HCT116 (cell line): ENCODE measurements at regions not wholly inside any gene's neighbourhood (a gene's known extent, or its start where the extent isn't known, plus 50 kb on each side); places are given as distances from the start of the nearest gene placed in this dataset.

Experiments
- ATAC-seq: fragments of 200-7000 bp; cut with Tn5 transposase; 2 replicates; pipeline ENCODE4 v1.9.1; 2020; ENCODE audit warnings: mild to moderate bottlenecking, moderate library complexity
- BruUV-seq: library from RNA; stranded (reverse); fragments of 400-500 nt; replicated peaks from 2 replicates; lab custom pipeline; 2021; lab: Mats Ljungman, UMichigan
- CTCF ChIA-PET: fragments of 300-600 bp; sonication (Branson Sonifier 250); formaldehyde crosslinking; loops from one replicate; lab custom pipeline; 2021; ENCODE audit warnings: antibody characterized with exemption; lab: Charles Lee
- POLR2A ChIA-PET: fragments of 300-600, 350-600 bp; sonication (Branson Sonifier 250); formaldehyde crosslinking; loops from one replicate; lab custom pipeline; 2021; ENCODE audit warnings: antibody characterized with exemption; lab: Charles Lee
- RAD21 ChIA-PET, 2 experiments: fragments of 300-600 bp; sonication (Branson Sonifier 250); formaldehyde crosslinking; loops; one replicate each; lab custom pipeline; 2023; ENCODE audit warnings: low total read pairs in 2 of 2; ENCODE audit not compliant: uncharacterized antibody in 2 of 2, unreplicated experiment in 2 of 2, low non-redundant PET in 1 of 2; lab: Charles Lee
- DNase-seq: peaks from one replicate; pipeline ENCODE4 v3.0.0-alpha.2; 2010; ENCODE audit warnings: low read depth, low spot score
- H2AFZ ChIP-seq: fragments of 200-600 bp; shearing (Covaris generic), sonication (generic); 2 replicates; pipeline ENCODE4 v1.6.1; 2017; ENCODE audit warnings: low read depth, mixed run types, mixed read lengths, antibody characterized with exemption, low read length; ENCODE audit not compliant: poor library complexity, severe bottlenecking
- H3K27ac ChIP-seq: 2 replicates; pipeline ENCODE4 v1.5.1; 2012; ENCODE audit warnings: low read depth, low read length
- H3K27me3 ChIP-seq: fragments of 200-600 bp; sonication (generic); 2 replicates; pipeline ENCODE4 v1.6.1; 2016; ENCODE audit warnings: mixed run types, low read length, mixed read lengths; ENCODE audit not compliant: insufficient read depth
- H3K36me3 ChIP-seq, 2 experiments: fragments of 200-500 bp in 1 of 2; fragments of 200-600 bp in 1 of 2; sonication (Bioruptor generic) in 1 of 2; sonication (generic) in 1 of 2; 2 replicates each; pipeline versions ENCODE4 v1.5.1 to v1.6.1; 2014 to 2016; ENCODE audit warnings: low read length in 2 of 2, inconsistent platforms in 1 of 2, mixed read lengths in 1 of 2, mixed run types in 1 of 2; ENCODE audit not compliant: insufficient read depth in 2 of 2, control insufficient read depth in 1 of 2
- H3K4me1 ChIP-seq, 2 experiments: fragments of 200-600 bp in 1 of 2; sonication (generic) in 1 of 2; 2 replicates each; pipeline versions ENCODE4 v1.5.1 to v1.6.1; 2012 to 2017; ENCODE audit warnings: low read length in 2 of 2, inconsistent platforms in 1 of 2, mild to moderate bottlenecking in 1 of 2, mixed read lengths in 1 of 2, mixed run types in 1 of 2, moderate library complexity in 1 of 2; ENCODE audit not compliant: insufficient read depth in 2 of 2, control insufficient read depth in 1 of 2
- H3K4me2 ChIP-seq: fragments of 200-600 bp; sonication (generic); 2 replicates; pipeline ENCODE4 v1.6.1; 2017; ENCODE audit warnings: mixed run types, low read length, mixed read lengths
- H3K4me3 ChIP-seq, 2 experiments: fragments of 200-600 bp in 1 of 2; sonication (generic) in 1 of 2; replicated peaks in 1 of 2; 2 replicates each; pipeline ENCODE4 v1.5.1; 2011 to 2016; ENCODE audit warnings: low read length in 2 of 2, control low read depth in 1 of 2, low read depth in 1 of 2, mild to moderate bottlenecking in 1 of 2, mixed read lengths in 1 of 2, mixed run types in 1 of 2
- H3K79me2 ChIP-seq: fragments of 200-600 bp; sonication (generic); 2 replicates; pipeline ENCODE4 v1.6.1; 2017; ENCODE audit warnings: mild to moderate bottlenecking, mixed run types, low read length, moderate library complexity, mixed read lengths; ENCODE audit not compliant: insufficient read depth
- H3K9ac ChIP-seq: fragments of 200-600 bp; sonication (generic); 2 replicates; pipeline ENCODE4 v1.6.1; 2016; ENCODE audit warnings: low read length, mixed read lengths
- H3K9me2 ChIP-seq: fragments of 200-600 bp; sonication (generic), shearing (Covaris generic); 2 replicates; pipeline ENCODE4 v1.6.1; 2017; ENCODE audit warnings: mixed run types, mild to moderate bottlenecking, moderate library complexity; ENCODE audit not compliant: insufficient read depth
- H3K9me3 ChIP-seq, 2 experiments: fragments of 200-500 bp in 1 of 2; fragments of 200-600 bp in 1 of 2; sonication (Bioruptor generic) in 1 of 2; sonication (generic) in 1 of 2; 2 replicates each; pipeline ENCODE4 v1.6.1; 2014 to 2017; ENCODE audit warnings: low read length in 2 of 2, mixed read lengths in 2 of 2, inconsistent platforms in 1 of 2, low read depth in 1 of 2, mild to moderate bottlenecking in 1 of 2, mixed run types in 1 of 2, moderate library complexity in 1 of 2; ENCODE audit not compliant: control insufficient read depth in 1 of 2, insufficient read depth in 1 of 2
- H4K20me1 ChIP-seq: fragments of 200-600 bp; sonication (generic), shearing (Covaris generic); 2 replicates; pipeline ENCODE4 v1.6.1; 2017; ENCODE audit warnings: mixed run types, mild to moderate bottlenecking, moderate library complexity; ENCODE audit not compliant: insufficient read depth
- CBX3 ChIP-seq: IDR thresholded peaks from 2 replicates; pipeline ENCODE4 v1.6.1; 2012; ENCODE audit warnings: low read depth
- CEBPB ChIP-seq: IDR thresholded peaks from 2 replicates; pipeline ENCODE4 v1.6.1; 2012; ENCODE audit warnings: low read depth
- ELF1 ChIP-seq: IDR thresholded peaks from 2 replicates; pipeline ENCODE4 v1.6.1; 2012; ENCODE audit warnings: low read depth, borderline replicate concordance
- EZH2 ChIP-seq: fragments of 200-600 bp; sonication (generic); IDR thresholded peaks from 2 replicates; pipeline ENCODE4 v1.6.1; 2017; ENCODE audit warnings: antibody characterized with exemption, mixed run types
- JUND ChIP-seq: IDR thresholded peaks from 2 replicates; pipeline ENCODE4 v1.6.1; 2012
- POLR2AphosphoS5 ChIP-seq: IDR thresholded peaks from 2 replicates; pipeline ENCODE4 v1.6.1; 2011; ENCODE audit warnings: mild to moderate bottlenecking, low read depth, low read length, moderate library complexity
- RAD21 ChIP-seq: IDR thresholded peaks from 2 replicates; pipeline ENCODE4 v1.6.1; 2012; ENCODE audit warnings: low read depth, mild to moderate bottlenecking
- SP1 ChIP-seq: IDR thresholded peaks from 2 replicates; pipeline ENCODE4 v1.6.1; 2012; ENCODE audit warnings: low read depth
- SRF ChIP-seq: IDR thresholded peaks from 2 replicates; pipeline ENCODE4 v1.6.1; 2012; ENCODE audit warnings: low read depth
- TCF7L2 ChIP-seq: IDR thresholded peaks from 2 replicates; pipeline ENCODE4 v1.7.0; 2011; ENCODE audit warnings: borderline replicate concordance, inconsistent platforms; ENCODE audit not compliant: insufficient read depth, insufficient read length; ENCODE audit errors: extremely low read depth
- YY1 ChIP-seq: IDR thresholded peaks from 2 replicates; pipeline ENCODE4 v1.6.1; 2011; ENCODE audit warnings: low read length, low read depth, moderate library complexity, mild to moderate bottlenecking; ENCODE audit not compliant: insufficient replicate concordance; ENCODE audit errors: extremely low read depth
- ZNF274 ChIP-seq: fragments of 200-500 bp; sonication (Bioruptor generic); IDR thresholded peaks from 2 replicates; pipeline ENCODE4 v1.6.1; 2014; ENCODE audit warnings: mild to moderate bottlenecking, low read depth, low read length, inconsistent platforms
- intact Hi-C: fragments of 100-400 bp; cut with micrococcal nuclease; formaldehyde crosslinking; loops from 2 replicates; pipeline ENCODE4 v1.10.0; 2022
- TF ChIP-seq, protein P1 (sequence below): IDR thresholded peaks from 2 replicates; pipeline ENCODE4 v1.6.1; 2012; ENCODE audit warnings: low read depth
- TF ChIP-seq, protein P2 (sequence below), 3 experiments: fragments of 200-600 bp in 1 of 3; sonication (generic) in 1 of 3; IDR thresholded peaks in 2 of 3; conservative IDR thresholded peaks in 1 of 3; 2 replicates each; pipeline ENCODE4 v1.5.1; 2012 to 2017; ENCODE audit warnings: low read depth in 2 of 3, low read length in 2 of 3, antibody characterized with exemption in 1 of 3, borderline replicate concordance in 1 of 3, control low read depth in 1 of 3, mild to moderate bottlenecking in 1 of 3, mixed read lengths in 1 of 3, mixed run types in 1 of 3, moderate library complexity in 1 of 3; ENCODE audit not compliant: insufficient read depth in 1 of 3
- TF ChIP-seq, protein P3 (sequence below): IDR thresholded peaks from 2 replicates; pipeline ENCODE4 v1.6.1; 2012
- TF ChIP-seq, protein P4 (sequence below): IDR thresholded peaks from 2 replicates; pipeline ENCODE4 v1.6.1; 2012
- TF ChIP-seq, protein P5 (sequence below): IDR thresholded peaks from 2 replicates; pipeline ENCODE4 v1.6.1; 2011; ENCODE audit warnings: mild to moderate bottlenecking, low read length, moderate library complexity; ENCODE audit not compliant: insufficient replicate concordance; ENCODE audit errors: extremely low read depth

DNA sequence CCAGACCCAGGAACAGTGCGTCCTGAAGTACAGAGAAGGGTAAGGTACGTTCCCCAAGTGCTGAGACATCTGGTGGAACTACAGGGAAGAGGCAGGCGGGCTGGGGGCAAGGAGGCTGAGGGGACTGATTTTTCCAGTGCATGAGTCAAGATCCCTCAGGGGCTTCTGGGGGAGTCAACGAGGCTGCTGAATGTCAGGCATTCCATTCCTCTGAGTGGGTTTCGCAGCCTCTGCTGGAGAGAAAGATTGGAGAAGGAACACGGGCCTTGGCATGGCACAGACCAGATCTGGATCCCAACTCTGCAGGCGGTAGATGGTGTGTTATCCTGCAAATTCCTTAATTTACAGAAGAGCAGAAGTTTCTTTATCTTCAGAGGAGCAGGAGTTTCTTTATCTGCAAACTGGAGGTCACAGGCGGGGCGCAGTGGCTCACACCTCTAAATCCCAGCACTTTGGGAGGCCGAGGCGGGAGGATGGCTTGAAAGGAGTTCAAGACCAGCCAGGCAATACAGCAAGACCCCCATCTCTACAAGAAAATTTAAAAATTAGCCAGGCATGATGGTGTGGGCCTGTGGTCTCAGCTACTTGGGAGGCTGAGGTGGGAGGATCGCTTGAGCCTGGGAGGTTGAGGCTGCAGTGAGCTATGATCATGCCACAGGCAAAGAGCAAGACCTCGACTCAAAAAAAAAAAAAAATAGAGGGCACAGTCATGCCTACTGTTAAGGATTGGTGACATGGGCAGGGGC lies 132.6 kb upstream of the MAP1LC3B2 start:
- CTCF ChIA-PET: interaction anchor here (1.0 kb wide), 1 partner anchor 8 kb away, joined by 4 read pairs; no protein-coding TSS in a partner anchor
- TF ChIP-seq SRF: no peak
- no peak for TF ChIP-seq ELF1
- TF ChIP-seq RAD21: no peak
- no peak for TF ChIP-seq CBX3
- TF ChIP-seq, protein P1, sequence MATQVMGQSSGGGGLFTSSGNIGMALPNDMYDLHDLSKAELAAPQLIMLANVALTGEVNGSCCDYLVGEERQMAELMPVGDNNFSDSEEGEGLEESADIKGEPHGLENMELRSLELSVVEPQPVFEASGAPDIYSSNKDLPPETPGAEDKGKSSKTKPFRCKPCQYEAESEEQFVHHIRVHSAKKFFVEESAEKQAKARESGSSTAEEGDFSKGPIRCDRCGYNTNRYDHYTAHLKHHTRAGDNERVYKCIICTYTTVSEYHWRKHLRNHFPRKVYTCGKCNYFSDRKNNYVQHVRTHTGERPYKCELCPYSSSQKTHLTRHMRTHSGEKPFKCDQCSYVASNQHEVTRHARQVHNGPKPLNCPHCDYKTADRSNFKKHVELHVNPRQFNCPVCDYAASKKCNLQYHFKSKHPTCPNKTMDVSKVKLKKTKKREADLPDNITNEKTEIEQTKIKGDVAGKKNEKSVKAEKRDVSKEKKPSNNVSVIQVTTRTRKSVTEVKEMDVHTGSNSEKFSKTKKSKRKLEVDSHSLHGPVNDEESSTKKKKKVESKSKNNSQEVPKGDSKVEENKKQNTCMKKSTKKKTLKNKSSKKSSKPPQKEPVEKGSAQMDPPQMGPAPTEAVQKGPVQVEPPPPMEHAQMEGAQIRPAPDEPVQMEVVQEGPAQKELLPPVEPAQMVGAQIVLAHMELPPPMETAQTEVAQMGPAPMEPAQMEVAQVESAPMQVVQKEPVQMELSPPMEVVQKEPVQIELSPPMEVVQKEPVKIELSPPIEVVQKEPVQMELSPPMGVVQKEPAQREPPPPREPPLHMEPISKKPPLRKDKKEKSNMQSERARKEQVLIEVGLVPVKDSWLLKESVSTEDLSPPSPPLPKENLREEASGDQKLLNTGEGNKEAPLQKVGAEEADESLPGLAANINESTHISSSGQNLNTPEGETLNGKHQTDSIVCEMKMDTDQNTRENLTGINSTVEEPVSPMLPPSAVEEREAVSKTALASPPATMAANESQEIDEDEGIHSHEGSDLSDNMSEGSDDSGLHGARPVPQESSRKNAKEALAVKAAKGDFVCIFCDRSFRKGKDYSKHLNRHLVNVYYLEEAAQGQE: no peak
- TF ChIP-seq JUND: no peak
- TF ChIP-seq EZH2: no peak
- TF ChIP-seq SP1: no peak
- TF ChIP-seq, protein P2, sequence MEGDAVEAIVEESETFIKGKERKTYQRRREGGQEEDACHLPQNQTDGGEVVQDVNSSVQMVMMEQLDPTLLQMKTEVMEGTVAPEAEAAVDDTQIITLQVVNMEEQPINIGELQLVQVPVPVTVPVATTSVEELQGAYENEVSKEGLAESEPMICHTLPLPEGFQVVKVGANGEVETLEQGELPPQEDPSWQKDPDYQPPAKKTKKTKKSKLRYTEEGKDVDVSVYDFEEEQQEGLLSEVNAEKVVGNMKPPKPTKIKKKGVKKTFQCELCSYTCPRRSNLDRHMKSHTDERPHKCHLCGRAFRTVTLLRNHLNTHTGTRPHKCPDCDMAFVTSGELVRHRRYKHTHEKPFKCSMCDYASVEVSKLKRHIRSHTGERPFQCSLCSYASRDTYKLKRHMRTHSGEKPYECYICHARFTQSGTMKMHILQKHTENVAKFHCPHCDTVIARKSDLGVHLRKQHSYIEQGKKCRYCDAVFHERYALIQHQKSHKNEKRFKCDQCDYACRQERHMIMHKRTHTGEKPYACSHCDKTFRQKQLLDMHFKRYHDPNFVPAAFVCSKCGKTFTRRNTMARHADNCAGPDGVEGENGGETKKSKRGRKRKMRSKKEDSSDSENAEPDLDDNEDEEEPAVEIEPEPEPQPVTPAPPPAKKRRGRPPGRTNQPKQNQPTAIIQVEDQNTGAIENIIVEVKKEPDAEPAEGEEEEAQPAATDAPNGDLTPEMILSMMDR (IDR thresholded peaks at IDR 0.05 in 2 of 3, conservative IDR thresholded peaks at IDR 0.05 in 1 of 3; ENCODE audit: borderline replicate concordance in 1 of 3, insufficient read depth in 1 of 3, low read depth in 2 of 3, low read length in 2 of 3): peak in 2 of 3 experiments; percentile 48 to 50; a peak in 3 of 6 replicates
- TF ChIP-seq, protein P3, sequence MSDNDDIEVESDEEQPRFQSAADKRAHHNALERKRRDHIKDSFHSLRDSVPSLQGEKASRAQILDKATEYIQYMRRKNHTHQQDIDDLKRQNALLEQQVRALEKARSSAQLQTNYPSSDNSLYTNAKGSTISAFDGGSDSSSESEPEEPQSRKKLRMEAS: no peak
- no peak for TF ChIP-seq ZNF274
- TF ChIP-seq, protein P4, sequence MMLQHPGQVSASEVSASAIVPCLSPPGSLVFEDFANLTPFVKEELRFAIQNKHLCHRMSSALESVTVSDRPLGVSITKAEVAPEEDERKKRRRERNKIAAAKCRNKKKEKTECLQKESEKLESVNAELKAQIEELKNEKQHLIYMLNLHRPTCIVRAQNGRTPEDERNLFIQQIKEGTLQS: no peak
- peak; percentile 61 for TF ChIP-seq POLR2AphosphoS5
- TF ChIP-seq, protein P5, sequence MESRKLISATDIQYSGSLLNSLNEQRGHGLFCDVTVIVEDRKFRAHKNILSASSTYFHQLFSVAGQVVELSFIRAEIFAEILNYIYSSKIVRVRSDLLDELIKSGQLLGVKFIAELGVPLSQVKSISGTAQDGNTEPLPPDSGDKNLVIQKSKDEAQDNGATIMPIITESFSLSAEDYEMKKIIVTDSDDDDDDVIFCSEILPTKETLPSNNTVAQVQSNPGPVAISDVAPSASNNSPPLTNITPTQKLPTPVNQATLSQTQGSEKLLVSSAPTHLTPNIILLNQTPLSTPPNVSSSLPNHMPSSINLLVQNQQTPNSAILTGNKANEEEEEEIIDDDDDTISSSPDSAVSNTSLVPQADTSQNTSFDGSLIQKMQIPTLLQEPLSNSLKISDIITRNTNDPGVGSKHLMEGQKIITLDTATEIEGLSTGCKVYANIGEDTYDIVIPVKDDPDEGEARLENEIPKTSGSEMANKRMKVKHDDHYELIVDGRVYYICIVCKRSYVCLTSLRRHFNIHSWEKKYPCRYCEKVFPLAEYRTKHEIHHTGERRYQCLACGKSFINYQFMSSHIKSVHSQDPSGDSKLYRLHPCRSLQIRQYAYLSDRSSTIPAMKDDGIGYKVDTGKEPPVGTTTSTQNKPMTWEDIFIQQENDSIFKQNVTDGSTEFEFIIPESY: peak; percentile 22
- peak; percentile 20 for TF ChIP-seq YY1
- no peak for TF ChIP-seq TCF7L2
- TF ChIP-seq CEBPB: no peak

More for the DNA sequence above, 132.6 kb upstream of the MAP1LC3B2 start:
- BruUV-seq: no TSS peak
- H3K9me2 ChIP-seq: no peaks in the 10 kb centered on the region
- RAD21 ChIA-PET: interaction anchor here in 1 of 2 experiments (0.8 to 1.3 kb wide), 2 partner anchors 20 to 471 kb away, joined by 4 to 5 read pairs; no protein-coding TSS in a partner anchor
- H3K9me3 ChIP-seq: peaks cover 0 to 8% of the 10 kb centered on the region in 2 experiments; a peak in 1 of 4 replicates
- intact Hi-C loops: loop anchor here (1.0 to 2.0 kb wide), 2 partner anchors 8 to 150 kb away; partner anchors contain the start of gene MED13L
- ATAC-seq (peak; percentile 81), DNase-seq (peak; percentile 87)
- H2AFZ ChIP-seq: no peak overlapping the region
- peak overlapping the region; percentile 83 for H3K27ac ChIP-seq
- H3K27me3 ChIP-seq: no peaks in the 10 kb centered on the region
- no peaks in the 10 kb centered on the region for H4K20me1 ChIP-seq
- H3K79me2 ChIP-seq: no peaks in the 10 kb centered on the region
- H3K4me3 ChIP-seq: peak overlapping the region; percentile 33 to 46
- peak overlapping the region; percentile 70 for H3K9ac ChIP-seq
- POLR2A ChIA-PET: interaction anchor here (1.1 kb wide), 1 partner anchor 69 kb away, joined by 3 read pairs; no protein-coding TSS in a partner anchor
- H3K4me1 ChIP-seq: peaks cover 27 to 53% of the 10 kb centered on the region in 2 experiments
- H3K4me2 ChIP-seq: peak overlapping the region; percentile 80
- H3K36me3 ChIP-seq: no peaks in the 10 kb centered on the region
